Gastrocnemius medialis (tissue), 4 donors: ENCODE measurements at regions not wholly inside any gene's neighbourhood (a gene's known extent, or its start where the extent isn't known, plus 50 kb on each side); places are given as distances from the start of the nearest gene placed in this dataset.
"Not testable (repeated sequence)": the region's sequence is repeated elsewhere in the genome, so short reads cannot be mapped to it uniquely, and the experiment has no call there.

Experiments used
- ATAC-seq, 2 donors: fragments of 150-250 bp; one replicate each; pipeline ENCODE4 v1.9.1; 2016
- DNase-seq, 2 donors: peaks; one replicate each; pipeline ENCODE4 v3.0.0-alpha.2; 2019
- H3K27ac ChIP-seq, 4 donors: fragments of 200-600 bp; sonication (generic); 1 replicate in 1 of 4; 2 replicates in 3 of 4; pipeline ENCODE4 v1.5.1; 2016 to 2018; ENCODE audit warnings: mild to moderate bottlenecking in 2 of 4, moderate library complexity in 1 of 4
- H3K27me3 ChIP-seq, 3 donors: fragments of 200-600 bp; sonication (generic) in 2 of 3; 1 replicate in 1 of 3; 2 replicates in 2 of 3; pipeline versions ENCODE4 v1.5.1 to v1.6.0; 2016 to 2019; ENCODE audit warnings: mild to moderate bottlenecking in 1 of 3, moderate library complexity in 1 of 3
- H3K36me3 ChIP-seq, 2 donors: fragments of 200-600 bp; sonication (generic) in 1 of 2; one replicate each; pipeline ENCODE4 v1.5.1; 2017 to 2018
- H3K4me1 ChIP-seq, 2 donors: fragments of 200-600 bp; sonication (generic) in 1 of 2; one replicate each; pipeline ENCODE4 v1.5.1; 2016 to 2017; ENCODE audit warnings: mild to moderate bottlenecking in 2 of 2
- H3K4me3 ChIP-seq, 4 donors: fragments of 200-600 bp; sonication (generic) in 3 of 4; 1 replicate in 1 of 4; 2 replicates in 3 of 4; pipeline ENCODE4 v1.5.1; 2016 to 2019; ENCODE audit warnings: mild to moderate bottlenecking in 2 of 4
- H3K9me3 ChIP-seq, 3 donors: fragments of 200-600 bp; sonication (generic) in 2 of 3; 1 replicate in 1 of 3; 2 replicates in 2 of 3; pipeline ENCODE4 v1.5.1; 2016 to 2019
- POLR2A ChIP-seq, 2 donors: fragments of 450-650 bp; IDR thresholded peaks; one replicate each; pipeline ENCODE4 v1.6.1; 2017; ENCODE audit warnings: antibody characterized with exemption in 2 of 2, mild to moderate bottlenecking in 2 of 2, moderate library complexity in 2 of 2
- in situ Hi-C, 4 donors: fragments of 200-750 bp; cut with MboI; loops; one replicate each; pipeline versions ENCODE4 v1.15.0 to v1.8.0; 2017; ENCODE audit warnings: low sequenced_read_pairs in 4 of 4
- intact Hi-C: fragments of 100-400 bp; cut with DNase I; formaldehyde crosslinking; loops from one replicate; pipeline ENCODE4 v1.15.1; 2023; ENCODE audit warnings: low total_unique reads
- TF ChIP-seq, protein P1 (sequence below), 5 experiments: fragments of 450-650 bp in 3 of 5; fragments of 200-600 bp in 2 of 5; sonication (generic) in 2 of 5; IDR thresholded peaks in 4 of 5; conservative IDR thresholded peaks in 1 of 5; 1 replicate in 4 of 5; 2 replicates in 1 of 5; pipeline ENCODE4 v1.5.1; 2016 to 2019; ENCODE audit warnings: antibody characterized with exemption in 5 of 5, mild to moderate bottlenecking in 3 of 5, moderate library complexity in 3 of 5

GRCh38 chr13:82070416-82070815, 1729.5 kb upstream of the SPRY2 start:
- Histone ChIP-seq H3K4me3 (no peak overlapping the region), H3K4me1 (no peaks in the 10 kb centered on the region), H3K27ac (no peak overlapping the region), H3K36me3 (no peaks in the 10 kb centered on the region), H3K27me3 (no peaks in the 10 kb centered on the region), H3K9me3 (no peaks in the 10 kb centered on the region)
- in situ Hi-C loops = no loop called here
- TF ChIP-seq, protein P1, sequence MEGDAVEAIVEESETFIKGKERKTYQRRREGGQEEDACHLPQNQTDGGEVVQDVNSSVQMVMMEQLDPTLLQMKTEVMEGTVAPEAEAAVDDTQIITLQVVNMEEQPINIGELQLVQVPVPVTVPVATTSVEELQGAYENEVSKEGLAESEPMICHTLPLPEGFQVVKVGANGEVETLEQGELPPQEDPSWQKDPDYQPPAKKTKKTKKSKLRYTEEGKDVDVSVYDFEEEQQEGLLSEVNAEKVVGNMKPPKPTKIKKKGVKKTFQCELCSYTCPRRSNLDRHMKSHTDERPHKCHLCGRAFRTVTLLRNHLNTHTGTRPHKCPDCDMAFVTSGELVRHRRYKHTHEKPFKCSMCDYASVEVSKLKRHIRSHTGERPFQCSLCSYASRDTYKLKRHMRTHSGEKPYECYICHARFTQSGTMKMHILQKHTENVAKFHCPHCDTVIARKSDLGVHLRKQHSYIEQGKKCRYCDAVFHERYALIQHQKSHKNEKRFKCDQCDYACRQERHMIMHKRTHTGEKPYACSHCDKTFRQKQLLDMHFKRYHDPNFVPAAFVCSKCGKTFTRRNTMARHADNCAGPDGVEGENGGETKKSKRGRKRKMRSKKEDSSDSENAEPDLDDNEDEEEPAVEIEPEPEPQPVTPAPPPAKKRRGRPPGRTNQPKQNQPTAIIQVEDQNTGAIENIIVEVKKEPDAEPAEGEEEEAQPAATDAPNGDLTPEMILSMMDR (IDR thresholded peaks at IDR 0.05 in 4 of 5, conservative IDR thresholded peaks at IDR 0.05 in 1 of 5) = no peak
- TF ChIP-seq POLR2A (IDR thresholded peaks at IDR 0.05) = no peak
- intact Hi-C loops = no loop called here
- DNase-seq = no peak
- no peak for ATAC-seq

- no peaks in the 10 kb centered on the region for H3K36me3 ChIP-seq
- no peak for TF ChIP-seq POLR2A (IDR thresholded peaks at IDR 0.05)
- TF ChIP-seq, protein P1 (IDR thresholded peaks at IDR 0.05 in 4 of 5, conservative IDR thresholded peaks at IDR 0.05 in 1 of 5) = no peak
- no peaks in the 10 kb centered on the region for H3K9me3 ChIP-seq
- H3K27ac ChIP-seq = no peak overlapping the region
- DNase-seq = no peak
- in situ Hi-C loops (no loop called here), intact Hi-C loops (no loop called here)
- H3K4me1 ChIP-seq = no peaks in the 10 kb centered on the region
- no peaks in the 10 kb centered on the region for H3K27me3 ChIP-seq
- no peak for ATAC-seq
- no peak overlapping the region for H3K4me3 ChIP-seq
Measured at GRCh38 chr13:82062772-82063171, 1721.8 kb upstream of the SPRY2 start.

GRCh38 chr13:82058364-82058763, 1717.4 kb upstream of the SPRY2 start:
- DNase-seq = no peak
- intact Hi-C loops (no loop called here), in situ Hi-C loops (no loop called here)
- H3K9me3 ChIP-seq = no peaks in the 10 kb centered on the region
- no peaks in the 10 kb centered on the region for H3K4me1 ChIP-seq
- TF ChIP-seq, protein P1 (IDR thresholded peaks at IDR 0.05 in 4 of 5, conservative IDR thresholded peaks at IDR 0.05 in 1 of 5) = no peak
- no peak for TF ChIP-seq POLR2A (IDR thresholded peaks at IDR 0.05)
- ATAC-seq = no peak
- no peak overlapping the region for H3K4me3 ChIP-seq
- no peaks in the 10 kb centered on the region for H3K27me3 ChIP-seq
- no peak overlapping the region for H3K27ac ChIP-seq
- no peaks in the 10 kb centered on the region for H3K36me3 ChIP-seq

- ATAC-seq, intact Hi-C loops, H3K9me3 ChIP-seq: not testable (repeated sequence)
Measured at GRCh38 chr13:82045316-82045715, 1704.4 kb upstream of the SPRY2 start.

GRCh38 chr13:82036602-82037001, 1695.7 kb upstream of the SPRY2 start:
- no peak overlapping the region for H3K27ac ChIP-seq
- ATAC-seq (no peak), DNase-seq (no peak)
- H3K36me3 ChIP-seq = no peaks in the 10 kb centered on the region
- no peak overlapping the region for H3K4me3 ChIP-seq
- in situ Hi-C loops (no loop called here), intact Hi-C loops (no loop called here)
- H3K4me1 ChIP-seq = no peaks in the 10 kb centered on the region
- H3K27me3 ChIP-seq = no peaks in the 10 kb centered on the region
- H3K9me3 ChIP-seq = no peaks in the 10 kb centered on the region
- TF ChIP-seq, protein P1 (IDR thresholded peaks at IDR 0.05 in 4 of 5, conservative IDR thresholded peaks at IDR 0.05 in 1 of 5) = no peak
- TF ChIP-seq POLR2A (IDR thresholded peaks at IDR 0.05) = no peak

More at GRCh38 chr13:82045316-82045715, 1704.4 kb upstream of the SPRY2 start:
- H3K4me1 ChIP-seq, in situ Hi-C loops, DNase-seq, H3K27ac ChIP-seq, H3K36me3 ChIP-seq, H3K4me3 ChIP-seq, H3K27me3 ChIP-seq: not testable (repeated sequence)
